ENCODE measurements at regions not wholly inside any gene's neighbourhood (a gene's known extent, or its start where the extent isn't known, plus 50 kb on each side); places are given as distances from the start of the nearest gene placed in this dataset.

- no peak for TF ChIP-seq POLR2AphosphoS5 (IDR thresholded peaks at IDR 0.05; ENCODE audit: low read depth, low read length)
- TF ChIP-seq FOXM1 (IDR thresholded peaks at IDR 0.05; ENCODE audit: low read depth), result no peak
- TF ChIP-seq CHD2 (IDR thresholded peaks at IDR 0.05; ENCODE audit: low read length, partially characterized antibody), result no peak
- TF ChIP-seq RCOR1 (IDR thresholded peaks at IDR 0.05; ENCODE audit: low read length), result no peak
- no peak for TF ChIP-seq EP300 (IDR thresholded peaks at IDR 0.05; ENCODE audit: borderline replicate concordance in 1 of 2, low read depth in 1 of 2, low read length in 1 of 2)
- no peak for TF ChIP-seq CTCF (IDR thresholded peaks at IDR 0.05)
Measured at GRCh38 chr2:16128746-16129610, 188.6 kb downstream of the MYCN start.
